HEK293 (cell line): ENCODE measurements at regions not wholly inside any gene's neighbourhood (a gene's known extent, or its start where the extent isn't known, plus 50 kb on each side); places are given as distances from the start of the nearest gene placed in this dataset.

ENCODE experiments used
- YY2 ChIP-seq: fragments of 450-650 bp; formaldehyde crosslinking; IDR thresholded peaks from 2 replicates; pipeline ENCODE4 v1.5.1; 2016; ENCODE audit warnings: missing biosample characterization, missing genetic modification characterization
- ZEB2 ChIP-seq: fragments of 450-650 bp; formaldehyde crosslinking; IDR thresholded peaks from 2 replicates; pipeline ENCODE4 v1.5.1; 2016; ENCODE audit warnings: missing biosample characterization, missing genetic modification characterization
- ZFP69B ChIP-seq: fragments of 450-650 bp; formaldehyde crosslinking; IDR thresholded peaks from 2 replicates; pipeline ENCODE4 v1.5.1; 2016; ENCODE audit warnings: missing biosample characterization, missing genetic modification characterization
- ZNF341 ChIP-seq: fragments of 450-650 bp; formaldehyde crosslinking; IDR thresholded peaks from 2 replicates; pipeline ENCODE4; 2016; ENCODE audit warnings: low read depth, missing biosample characterization, missing genetic modification characterization
- ZNF544 ChIP-seq: fragments of 450-650 bp; formaldehyde crosslinking; IDR thresholded peaks from 2 replicates; pipeline ENCODE4 v1.5.0; 2017; ENCODE audit warnings: missing biosample characterization, missing genetic modification characterization
- ZNF610 ChIP-seq: fragments of 450-650 bp; formaldehyde crosslinking; IDR thresholded peaks from 2 replicates; pipeline ENCODE4 v1.5.1; 2016; ENCODE audit warnings: missing biosample characterization, missing genetic modification characterization, borderline replicate concordance
- ZNF768 ChIP-seq: fragments of 450-650 bp; formaldehyde crosslinking; IDR thresholded peaks from 2 replicates; pipeline ENCODE4 v1.5.1; 2018; ENCODE audit warnings: missing biosample characterization, mild to moderate bottlenecking, missing genetic modification characterization
- ZSCAN23 ChIP-seq: fragments of 450-650 bp; formaldehyde crosslinking; IDR thresholded peaks from 2 replicates; pipeline ENCODE4 v1.5.1; 2016; ENCODE audit warnings: missing biosample characterization, missing genetic modification characterization
- TF ChIP-seq, protein P1 (sequence below): sonication (generic); formaldehyde crosslinking; IDR thresholded peaks from 2 replicates; pipeline ENCODE4 v1.8.1; 2022; ENCODE audit warnings: mild to moderate bottlenecking, moderate library complexity, missing genetic modification reagents
- TF ChIP-seq, protein P2 (sequence below): fragments of 450-650 bp; formaldehyde crosslinking; IDR thresholded peaks from 2 replicates; pipeline ENCODE4 v1.5.1; 2016; ENCODE audit warnings: missing biosample characterization, missing genetic modification characterization

DNA sequence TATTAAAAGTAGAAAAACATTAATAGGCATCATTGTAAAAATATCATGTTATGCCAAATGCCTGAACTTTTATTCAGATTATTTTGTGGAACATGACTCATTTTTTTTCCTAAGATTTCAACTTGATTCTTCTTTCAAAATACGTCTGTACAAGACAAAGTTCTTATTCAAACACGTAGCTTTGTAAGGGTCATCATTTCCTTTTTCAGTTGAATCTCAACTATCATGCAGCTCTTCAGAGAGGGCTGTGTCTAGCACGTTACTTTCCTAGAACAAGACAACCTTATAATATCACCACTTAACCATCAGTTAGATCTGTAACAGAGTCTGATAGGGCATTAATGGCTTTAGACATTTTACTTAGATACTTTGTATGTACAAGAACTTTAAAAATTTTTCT, 608.9 kb downstream of the AMY1C start:
- no peak for TF ChIP-seq ZNF610 (tag by site-specific recombination)
- TF ChIP-seq YY2, result no peak
- no peak for TF ChIP-seq ZNF544
- TF ChIP-seq ZNF341 (tag by site-specific recombination), result no peak
- TF ChIP-seq, protein P1, sequence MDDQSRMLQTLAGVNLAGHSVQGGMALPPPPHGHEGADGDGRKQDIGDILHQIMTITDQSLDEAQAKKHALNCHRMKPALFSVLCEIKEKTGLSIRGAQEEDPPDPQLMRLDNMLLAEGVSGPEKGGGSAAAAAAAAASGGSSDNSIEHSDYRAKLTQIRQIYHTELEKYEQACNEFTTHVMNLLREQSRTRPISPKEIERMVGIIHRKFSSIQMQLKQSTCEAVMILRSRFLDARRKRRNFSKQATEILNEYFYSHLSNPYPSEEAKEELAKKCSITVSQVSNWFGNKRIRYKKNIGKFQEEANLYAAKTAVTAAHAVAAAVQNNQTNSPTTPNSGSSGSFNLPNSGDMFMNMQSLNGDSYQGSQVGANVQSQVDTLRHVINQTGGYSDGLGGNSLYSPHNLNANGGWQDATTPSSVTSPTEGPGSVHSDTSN (CRISPR knock-in tag), result no peak
- TF ChIP-seq, protein P2, sequence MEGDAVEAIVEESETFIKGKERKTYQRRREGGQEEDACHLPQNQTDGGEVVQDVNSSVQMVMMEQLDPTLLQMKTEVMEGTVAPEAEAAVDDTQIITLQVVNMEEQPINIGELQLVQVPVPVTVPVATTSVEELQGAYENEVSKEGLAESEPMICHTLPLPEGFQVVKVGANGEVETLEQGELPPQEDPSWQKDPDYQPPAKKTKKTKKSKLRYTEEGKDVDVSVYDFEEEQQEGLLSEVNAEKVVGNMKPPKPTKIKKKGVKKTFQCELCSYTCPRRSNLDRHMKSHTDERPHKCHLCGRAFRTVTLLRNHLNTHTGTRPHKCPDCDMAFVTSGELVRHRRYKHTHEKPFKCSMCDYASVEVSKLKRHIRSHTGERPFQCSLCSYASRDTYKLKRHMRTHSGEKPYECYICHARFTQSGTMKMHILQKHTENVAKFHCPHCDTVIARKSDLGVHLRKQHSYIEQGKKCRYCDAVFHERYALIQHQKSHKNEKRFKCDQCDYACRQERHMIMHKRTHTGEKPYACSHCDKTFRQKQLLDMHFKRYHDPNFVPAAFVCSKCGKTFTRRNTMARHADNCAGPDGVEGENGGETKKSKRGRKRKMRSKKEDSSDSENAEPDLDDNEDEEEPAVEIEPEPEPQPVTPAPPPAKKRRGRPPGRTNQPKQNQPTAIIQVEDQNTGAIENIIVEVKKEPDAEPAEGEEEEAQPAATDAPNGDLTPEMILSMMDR (tag by site-specific recombination), result no peak
- TF ChIP-seq ZNF768 (tag by site-specific recombination), result no peak
- no peak for TF ChIP-seq ZEB2 (tag by site-specific recombination)
- TF ChIP-seq ZSCAN23 (tag by site-specific recombination), result no peak
- no peak for TF ChIP-seq ZFP69B (tag by site-specific recombination)
